Keratinocyte (primary cell): ENCODE measurements at regions not wholly inside any gene's neighbourhood (a gene's known extent, or its start where the extent isn't known, plus 50 kb on each side); places are given as distances from the start of the nearest gene placed in this dataset.
"Not testable (repeated sequence)": the region's sequence is repeated elsewhere in the genome, so short reads cannot be mapped to it uniquely, and the experiment has no call there.

Experiments used
- DNase-seq: peaks from one replicate; pipeline ENCODE4 v3.0.0-alpha.2; 2011; ENCODE audit warnings: low read depth, missing footprints, low spot score
- FAIRE-seq: peaks from 2 replicates; lab custom pipeline; 2011; peaks lifted over from hg19 to GRCh38; lab: Jason Lieb, UNC
- H2AFZ ChIP-seq: 2 replicates; pipeline ENCODE4 v1.6.0; 2012; ENCODE audit warnings: low read length, control low read depth, inconsistent platforms; ENCODE audit not compliant: control insufficient read depth
- H3K27ac ChIP-seq: 2 replicates; pipeline ENCODE4 v1.5.1; 2011; ENCODE audit warnings: low read length; ENCODE audit not compliant: control insufficient read depth, insufficient read depth
- H3K27me3 ChIP-seq: 3 replicates; pipeline ENCODE4 v1.6.0; 2011; ENCODE audit warnings: low read length; ENCODE audit not compliant: control insufficient read depth, insufficient read depth; ENCODE audit errors: extremely low read depth
- H3K36me3 ChIP-seq, 2 experiments: 2 replicates in 1 of 2; 3 replicates in 1 of 2; pipeline ENCODE4 v1.5.1; 2011; ENCODE audit warnings: low read length in 2 of 2, mild to moderate bottlenecking in 1 of 2; ENCODE audit not compliant: control insufficient read depth in 2 of 2, insufficient read depth in 2 of 2; ENCODE audit errors: extremely low read depth in 1 of 2
- H3K4me1 ChIP-seq: 3 replicates; pipeline ENCODE4 v1.5.1; 2011; ENCODE audit warnings: low read length; ENCODE audit not compliant: control insufficient read depth, insufficient read depth; ENCODE audit errors: extremely low read depth
- H3K4me2 ChIP-seq: 3 replicates; pipeline ENCODE4 v1.6.0; 2011; ENCODE audit warnings: low read depth, low read length; ENCODE audit not compliant: control insufficient read depth, insufficient read depth; ENCODE audit errors: extremely low read depth
- H3K4me3 ChIP-seq, 3 experiments: fragments of 200-600 bp in 1 of 3; sonication (generic) in 1 of 3; 2 replicates in 2 of 3; 3 replicates in 1 of 3; pipeline ENCODE4 v1.5.1; 2011 to 2016; ENCODE audit warnings: low read length in 3 of 3, mild to moderate bottlenecking in 3 of 3, control low read depth in 2 of 3, inconsistent platforms in 1 of 3, low read depth in 1 of 3, mixed read lengths in 1 of 3, mixed run types in 1 of 3, moderate library complexity in 1 of 3; ENCODE audit not compliant: control insufficient read depth in 2 of 3, insufficient read depth in 2 of 3; ENCODE audit errors: extremely low read depth in 1 of 3
- H3K79me2 ChIP-seq: 2 replicates; pipeline ENCODE4 v1.6.0; 2012; ENCODE audit warnings: low read length; ENCODE audit not compliant: control insufficient read depth, insufficient read depth
- H3K9ac ChIP-seq: 3 replicates; pipeline ENCODE4 v1.6.0; 2011; ENCODE audit warnings: low read length; ENCODE audit not compliant: control insufficient read depth, insufficient read depth; ENCODE audit errors: extremely low read depth
- H3K9me1 ChIP-seq: 3 replicates; pipeline ENCODE4 v1.6.0; 2011; ENCODE audit warnings: low read length; ENCODE audit not compliant: control insufficient read depth, insufficient read depth; ENCODE audit errors: extremely low read depth
- H3K9me3 ChIP-seq: 2 replicates; pipeline ENCODE4 v1.5.1; 2012; ENCODE audit warnings: low read depth, low read length; ENCODE audit not compliant: control insufficient read depth
- H4K20me1 ChIP-seq: 3 replicates; pipeline ENCODE4 v1.6.0; 2011; ENCODE audit warnings: low read length; ENCODE audit not compliant: control insufficient read depth, insufficient read depth; ENCODE audit errors: extremely low read depth
- EZH2 ChIP-seq: IDR thresholded peaks from one replicate; pipeline ENCODE4 v1.6.1; 2012; ENCODE audit warnings: inconsistent platforms, mild to moderate bottlenecking, low read length, moderate library complexity
- dilution Hi-C: fragments of 300-500 bp; cut with MboI; formaldehyde crosslinking; loops from one replicate; pipeline ENCODE4 v1.7.0; 2020; ENCODE audit warnings: low sequenced_read_pairs; ENCODE audit not compliant: extremely low pct_ligation_motif_present
- TF ChIP-seq, protein P1 (sequence below), 3 experiments: IDR thresholded peaks in 1 of 3; conservative IDR thresholded peaks in 1 of 3; optimal IDR thresholded peaks in 1 of 3; 2 replicates in 2 of 3; 3 replicates in 1 of 3; pipeline versions ENCODE3 to v1.5.1; 2011; ENCODE audit warnings: low read length in 3 of 3, mild to moderate bottlenecking in 3 of 3, moderate library complexity in 2 of 3, control low read depth in 1 of 3, inconsistent platforms in 1 of 3; ENCODE audit not compliant: insufficient read depth in 2 of 3; ENCODE audit errors: extremely low read depth in 1 of 3

DNA sequence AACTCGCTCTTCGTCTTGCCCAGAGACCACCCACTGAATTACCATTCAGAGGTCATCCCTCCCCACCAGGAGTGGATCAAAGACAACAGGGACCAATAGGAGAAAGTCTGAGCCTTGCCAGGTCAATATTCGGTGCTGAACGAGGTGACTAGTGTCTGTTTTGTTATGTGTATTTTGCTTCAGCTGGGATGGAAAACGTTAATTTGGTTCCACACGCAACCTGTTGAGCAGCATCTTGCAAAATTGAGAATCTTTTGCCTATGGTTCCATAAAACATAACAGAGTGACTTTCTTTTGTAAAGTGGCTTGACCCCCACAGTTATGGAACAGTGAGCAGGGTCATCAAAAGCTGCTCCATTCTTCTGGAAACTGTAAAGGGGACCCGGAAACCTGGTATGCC lies 168.4 kb downstream of the MSX2 start:
- Histone ChIP-seq H3K9me1 (no peaks in the 10 kb centered on the region), H3K4me1 (no peaks in the 10 kb centered on the region), H4K20me1 (no peaks in the 10 kb centered on the region), H3K27ac (no peak overlapping the region), H3K4me2 (no peak overlapping the region), H2AFZ (no peak overlapping the region), H3K27me3 (no peaks in the 10 kb centered on the region), H3K79me2 (no peaks in the 10 kb centered on the region), H3K36me3 (no peaks in the 10 kb centered on the region), H3K9me3 (no peaks in the 10 kb centered on the region), H3K9ac (no peak overlapping the region), H3K4me3 (no peak overlapping the region)
- no peak for DNase-seq
- dilution Hi-C loops: no loop called here
- FAIRE-seq: no peak
- TF ChIP-seq, protein P1, sequence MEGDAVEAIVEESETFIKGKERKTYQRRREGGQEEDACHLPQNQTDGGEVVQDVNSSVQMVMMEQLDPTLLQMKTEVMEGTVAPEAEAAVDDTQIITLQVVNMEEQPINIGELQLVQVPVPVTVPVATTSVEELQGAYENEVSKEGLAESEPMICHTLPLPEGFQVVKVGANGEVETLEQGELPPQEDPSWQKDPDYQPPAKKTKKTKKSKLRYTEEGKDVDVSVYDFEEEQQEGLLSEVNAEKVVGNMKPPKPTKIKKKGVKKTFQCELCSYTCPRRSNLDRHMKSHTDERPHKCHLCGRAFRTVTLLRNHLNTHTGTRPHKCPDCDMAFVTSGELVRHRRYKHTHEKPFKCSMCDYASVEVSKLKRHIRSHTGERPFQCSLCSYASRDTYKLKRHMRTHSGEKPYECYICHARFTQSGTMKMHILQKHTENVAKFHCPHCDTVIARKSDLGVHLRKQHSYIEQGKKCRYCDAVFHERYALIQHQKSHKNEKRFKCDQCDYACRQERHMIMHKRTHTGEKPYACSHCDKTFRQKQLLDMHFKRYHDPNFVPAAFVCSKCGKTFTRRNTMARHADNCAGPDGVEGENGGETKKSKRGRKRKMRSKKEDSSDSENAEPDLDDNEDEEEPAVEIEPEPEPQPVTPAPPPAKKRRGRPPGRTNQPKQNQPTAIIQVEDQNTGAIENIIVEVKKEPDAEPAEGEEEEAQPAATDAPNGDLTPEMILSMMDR (optimal IDR thresholded peaks at IDR 0.05 in 1 of 3, IDR thresholded peaks at IDR 0.05 in 1 of 3, conservative IDR thresholded peaks at IDR 0.05 in 1 of 3; ENCODE audit: extremely low read depth in 1 of 3, insufficient read depth in 2 of 3, low read length in 3 of 3): no peak
- TF ChIP-seq EZH2: no peak

DNA sequence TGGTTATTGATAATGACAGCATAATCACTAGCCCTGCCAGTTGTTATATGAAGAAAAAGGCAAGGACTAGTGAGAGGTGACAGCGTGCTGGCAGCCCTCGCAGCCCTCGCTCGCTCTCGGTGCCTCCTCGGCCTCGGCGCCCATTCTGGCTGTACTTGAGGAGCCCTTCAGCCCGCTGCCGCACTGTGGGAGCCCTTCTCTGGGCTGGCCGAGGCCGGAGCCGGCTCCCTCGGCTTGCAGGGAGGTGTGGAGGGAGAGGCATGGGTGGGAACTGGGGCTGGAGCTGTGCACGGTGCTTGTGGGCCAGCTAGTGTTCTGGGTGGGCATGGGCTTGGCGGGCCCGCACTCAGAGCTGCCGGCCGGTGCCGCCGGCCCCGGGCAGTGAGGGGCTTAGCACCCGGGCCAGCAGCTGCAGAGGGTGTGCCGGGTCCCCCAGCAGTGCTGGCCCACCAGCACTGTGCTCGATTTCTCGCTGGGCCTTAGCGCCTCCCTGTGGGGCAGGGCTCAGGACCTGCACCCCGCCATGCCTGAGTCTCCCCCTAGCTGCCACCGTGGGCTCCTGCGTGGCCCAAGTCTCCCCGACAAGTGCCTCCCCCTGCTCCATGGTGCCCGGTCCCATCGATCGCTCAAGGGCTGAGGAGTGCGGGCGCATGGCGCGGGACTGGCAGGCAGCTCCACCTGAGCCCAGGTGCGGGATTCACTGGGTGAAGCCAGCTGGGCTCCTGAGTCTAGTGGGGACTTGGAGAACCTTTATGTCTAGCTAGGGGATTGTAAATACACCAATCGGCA lies 156.2 kb downstream of the MSX2 start:
- H3K4me1 ChIP-seq, H3K9me3 ChIP-seq, H3K9me1 ChIP-seq, DNase-seq, FAIRE-seq, H2AFZ ChIP-seq, H3K27ac ChIP-seq, H3K4me3 ChIP-seq, H4K20me1 ChIP-seq, H3K4me2 ChIP-seq, H3K79me2 ChIP-seq, H3K9ac ChIP-seq, H3K27me3 ChIP-seq, dilution Hi-C loops, H3K36me3 ChIP-seq: not testable (repeated sequence)

DNA sequence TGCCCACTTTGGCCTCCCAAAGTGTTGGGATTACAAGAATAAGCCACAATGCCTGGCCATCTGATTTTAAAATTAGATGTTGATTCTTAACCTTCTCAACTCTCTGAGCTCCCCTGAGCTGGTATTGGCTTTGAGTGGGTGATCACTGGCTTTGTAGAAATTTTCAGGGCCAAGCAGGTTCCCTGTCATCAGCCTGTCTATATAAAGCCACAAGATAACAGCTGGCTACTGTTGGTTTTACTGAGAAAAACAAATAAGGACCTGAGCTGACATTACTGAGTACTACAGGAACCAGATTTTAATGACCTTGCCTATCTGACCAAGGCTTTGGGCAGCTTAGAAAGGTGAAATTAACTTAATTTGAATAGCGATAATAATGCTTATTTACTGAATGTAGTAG lies 153.6 kb downstream of the MSX2 start:
- H3K9me3 ChIP-seq: no peaks in the 10 kb centered on the region
- no peaks in the 10 kb centered on the region for H4K20me1 ChIP-seq
- no peaks in the 10 kb centered on the region for H3K79me2 ChIP-seq
- FAIRE-seq (no peak), DNase-seq (no peak)
- no peaks in the 10 kb centered on the region for H3K9me1 ChIP-seq
- no peaks in the 10 kb centered on the region for H3K27me3 ChIP-seq
- H3K4me1 ChIP-seq: no peaks in the 10 kb centered on the region
- no peak overlapping the region for H3K4me2 ChIP-seq
- dilution Hi-C loops: no loop called here
- H2AFZ ChIP-seq: no peak overlapping the region
- no peak overlapping the region for H3K9ac ChIP-seq
- no peak overlapping the region for H3K4me3 ChIP-seq
- TF ChIP-seq EZH2: no peak
- TF ChIP-seq, protein P1 (optimal IDR thresholded peaks at IDR 0.05 in 1 of 3, IDR thresholded peaks at IDR 0.05 in 1 of 3, conservative IDR thresholded peaks at IDR 0.05 in 1 of 3; ENCODE audit: extremely low read depth in 1 of 3, insufficient read depth in 2 of 3, low read length in 3 of 3): no peak
- H3K27ac ChIP-seq: no peak overlapping the region
- no peaks in the 10 kb centered on the region for H3K36me3 ChIP-seq
